SK-N-MC (cell line): ENCODE measurements at regions not wholly inside any gene's neighbourhood (a gene's known extent, or its start where the extent isn't known, plus 50 kb on each side); places are given as distances from the start of the nearest gene placed in this dataset.

Experiments used
- EZH2 ChIP-seq: fragments of 200-600 bp; sonication (generic); IDR thresholded peaks from one replicate; pipeline ENCODE4 v1.6.1; 2017; ENCODE audit warnings: antibody characterized with exemption
- POLR2AphosphoS5 ChIP-seq: IDR thresholded peaks from 2 replicates; pipeline ENCODE4 v1.6.1; 2012; ENCODE audit warnings: mild to moderate bottlenecking, low read depth, low read length, borderline replicate concordance

DNA sequence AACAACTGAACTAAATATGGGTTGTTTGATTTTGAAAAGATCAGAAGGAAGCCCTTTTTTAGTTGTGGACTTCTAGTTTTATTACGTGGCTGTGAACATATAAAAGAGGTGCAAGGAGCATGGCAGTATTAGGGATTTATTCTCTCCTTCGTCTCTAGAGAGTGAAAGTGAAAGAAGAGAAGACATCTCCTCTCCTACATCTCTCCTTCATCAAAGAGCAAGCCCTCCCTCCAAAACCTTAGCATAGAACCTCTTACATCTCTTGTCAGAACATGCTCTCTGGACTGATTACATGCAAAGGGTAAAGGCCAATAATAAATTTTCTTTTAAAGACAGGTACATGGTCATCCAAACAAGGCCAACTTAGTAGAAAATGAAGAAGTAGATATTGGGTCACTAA, 184.3 kb upstream of the IRX1 start:
- TF ChIP-seq EZH2 = no peak
- no peak for TF ChIP-seq POLR2AphosphoS5
